ENCODE measurements at regions not wholly inside any gene's neighbourhood (a gene's known extent, or its start where the extent isn't known, plus 50 kb on each side); places are given as distances from the start of the nearest gene placed in this dataset.

DNA sequence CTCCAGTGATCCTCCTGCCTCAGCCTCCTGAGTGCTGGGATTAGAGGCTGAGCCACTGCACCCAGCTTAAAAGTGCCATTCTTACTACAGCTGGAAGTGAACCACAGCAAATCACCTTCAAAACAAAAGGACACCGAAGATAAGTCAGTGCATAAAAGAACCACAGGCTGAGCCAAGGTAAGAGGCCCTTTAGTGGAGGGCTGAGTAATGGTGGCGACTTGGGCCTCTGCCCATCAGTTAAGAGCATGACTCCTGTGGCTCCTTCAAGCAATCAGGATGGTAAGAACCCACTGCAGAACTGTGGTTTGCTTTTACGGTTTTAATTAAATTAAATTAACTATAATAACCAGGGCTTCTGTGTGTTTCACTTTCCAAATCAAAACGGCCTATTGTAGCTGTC lies 75.1 kb downstream of the CTAGE1 start:
- H3K36me3 Mint-ChIP-seq (ENCODE audit: insufficient read depth, unreplicated experiment), result no peaks in the 10 kb centered on the region
- H3K36me3 ChIP-seq (ENCODE audit: control insufficient read depth, insufficient read depth, low read length), result no peaks in the 10 kb centered on the region
- no TSS peak for BruUV-seq (replicated peaks)
- H3K4me3 ChIP-seq (ENCODE audit: low read depth, low read length), result no peak overlapping the region
- H3K4me3 Mint-ChIP-seq (ENCODE audit: unreplicated experiment), result no peak overlapping the region
- H3K27ac Mint-ChIP-seq (ENCODE audit: unreplicated experiment), result no peak overlapping the region
- peaks cover 8% of the 10 kb centered on the region for H3K4me1 ChIP-seq
- ChIA-PET CTCF (no interaction called here), POLR2A (no interaction called here)
- H3K27me3 ChIP-seq (replicated peaks; ENCODE audit: control insufficient read depth, insufficient read depth, low read length), result no peaks in the 10 kb centered on the region
- H3K4me1 Mint-ChIP-seq (ENCODE audit: low read depth, unreplicated experiment), result peaks cover 14% of the 10 kb centered on the region
- DNase-seq, result no peak
- TF ChIP-seq, protein P1, sequence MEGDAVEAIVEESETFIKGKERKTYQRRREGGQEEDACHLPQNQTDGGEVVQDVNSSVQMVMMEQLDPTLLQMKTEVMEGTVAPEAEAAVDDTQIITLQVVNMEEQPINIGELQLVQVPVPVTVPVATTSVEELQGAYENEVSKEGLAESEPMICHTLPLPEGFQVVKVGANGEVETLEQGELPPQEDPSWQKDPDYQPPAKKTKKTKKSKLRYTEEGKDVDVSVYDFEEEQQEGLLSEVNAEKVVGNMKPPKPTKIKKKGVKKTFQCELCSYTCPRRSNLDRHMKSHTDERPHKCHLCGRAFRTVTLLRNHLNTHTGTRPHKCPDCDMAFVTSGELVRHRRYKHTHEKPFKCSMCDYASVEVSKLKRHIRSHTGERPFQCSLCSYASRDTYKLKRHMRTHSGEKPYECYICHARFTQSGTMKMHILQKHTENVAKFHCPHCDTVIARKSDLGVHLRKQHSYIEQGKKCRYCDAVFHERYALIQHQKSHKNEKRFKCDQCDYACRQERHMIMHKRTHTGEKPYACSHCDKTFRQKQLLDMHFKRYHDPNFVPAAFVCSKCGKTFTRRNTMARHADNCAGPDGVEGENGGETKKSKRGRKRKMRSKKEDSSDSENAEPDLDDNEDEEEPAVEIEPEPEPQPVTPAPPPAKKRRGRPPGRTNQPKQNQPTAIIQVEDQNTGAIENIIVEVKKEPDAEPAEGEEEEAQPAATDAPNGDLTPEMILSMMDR (IDR thresholded peaks at IDR 0.05; ENCODE audit: insufficient read depth in 1 of 2, low read depth in 1 of 2, low read length in 1 of 2, severe bottlenecking in 1 of 2, unreplicated experiment in 1 of 2), result no peak
- intact Hi-C loops (cut with micrococcal nuclease; ENCODE audit: unreplicated experiment), result loop anchor here (10.0 kb wide), 1 partner anchor 118 kb away; no protein-coding TSS in a partner anchor
- no peaks in the 10 kb centered on the region for H3K9me3 ChIP-seq
- no peaks in the 10 kb centered on the region for H3K27me3 Mint-ChIP-seq (ENCODE audit: insufficient read depth, unreplicated experiment)
- H3K9me3 Mint-ChIP-seq (ENCODE audit: unreplicated experiment), result no peaks in the 10 kb centered on the region

DNA sequence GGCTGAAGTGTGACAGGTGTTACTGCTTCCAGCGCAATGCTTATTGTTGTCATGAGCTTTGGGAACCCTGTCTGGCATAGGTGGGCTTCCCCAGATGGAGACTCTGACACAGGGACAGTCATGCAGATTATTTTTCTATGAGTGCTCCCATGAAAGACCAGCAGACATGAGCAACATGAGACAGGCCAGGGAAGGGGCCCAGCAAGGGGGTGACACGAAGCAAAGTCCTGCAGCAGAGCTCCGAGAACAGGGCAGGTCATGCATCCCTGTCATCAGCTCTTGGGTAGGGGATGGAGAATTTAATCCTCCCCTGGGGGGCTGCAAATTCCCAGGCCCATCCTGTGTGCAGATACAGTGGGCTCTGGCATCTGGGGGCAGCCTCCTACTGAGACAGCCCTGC lies 77.4 kb downstream of the CTAGE1 start:
- CTCF ChIA-PET, result no interaction called here
- H3K36me3 Mint-ChIP-seq (ENCODE audit: insufficient read depth, unreplicated experiment), result no peaks in the 10 kb centered on the region
- no peaks in the 10 kb centered on the region for H3K4me1 Mint-ChIP-seq (ENCODE audit: low read depth, unreplicated experiment)
- POLR2A ChIA-PET, result no interaction called here
- Histone ChIP-seq H3K27me3 (replicated peaks; ENCODE audit: control insufficient read depth, insufficient read depth, low read length) (no peaks in the 10 kb centered on the region), H3K4me1 (no peaks in the 10 kb centered on the region), H3K4me3 (ENCODE audit: low read depth, low read length) (no peak overlapping the region), H3K36me3 (ENCODE audit: control insufficient read depth, insufficient read depth, low read length) (no peaks in the 10 kb centered on the region), H3K9me3 (no peaks in the 10 kb centered on the region)
- no peak overlapping the region for H3K4me3 Mint-ChIP-seq (ENCODE audit: unreplicated experiment)
- no peaks in the 10 kb centered on the region for H3K27me3 Mint-ChIP-seq (ENCODE audit: insufficient read depth, unreplicated experiment)
- TF ChIP-seq, protein P1 (IDR thresholded peaks at IDR 0.05; ENCODE audit: insufficient read depth in 1 of 2, low read depth in 1 of 2, low read length in 1 of 2, severe bottlenecking in 1 of 2, unreplicated experiment in 1 of 2), result no peak
- H3K9me3 Mint-ChIP-seq (ENCODE audit: unreplicated experiment), result no peaks in the 10 kb centered on the region
- no peak for DNase-seq
- H3K27ac Mint-ChIP-seq (ENCODE audit: unreplicated experiment), result no peak overlapping the region
- BruUV-seq (replicated peaks), result no TSS peak
- intact Hi-C loops (cut with micrococcal nuclease; ENCODE audit: unreplicated experiment), result loop anchor here (10.0 kb wide), 1 partner anchor 116 kb away; no protein-coding TSS in a partner anchor

DNA sequence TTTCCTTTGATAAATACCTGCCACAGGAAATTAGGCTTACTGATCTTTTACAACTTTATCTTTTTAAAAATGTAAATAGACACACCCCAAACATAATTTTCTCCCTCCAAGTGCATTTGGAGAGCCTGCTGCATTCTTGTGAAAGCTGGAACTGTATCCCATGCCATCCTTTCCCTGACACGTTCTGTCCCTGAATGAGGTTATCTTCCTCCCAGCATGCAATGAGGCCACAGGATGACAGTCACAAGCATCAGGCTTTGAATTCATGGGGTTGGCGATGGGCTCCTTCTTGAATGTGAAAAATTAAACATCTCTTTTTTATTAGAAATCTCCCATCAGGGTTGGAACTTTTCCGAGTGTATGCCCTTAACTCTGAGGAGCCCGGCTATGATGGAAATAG lies 77.8 kb downstream of the CTAGE1 start:
- CTCF ChIA-PET, result no interaction called here
- H3K27me3 ChIP-seq (replicated peaks; ENCODE audit: control insufficient read depth, insufficient read depth, low read length), result no peaks in the 10 kb centered on the region
- H3K4me1 Mint-ChIP-seq (ENCODE audit: low read depth, unreplicated experiment), result no peaks in the 10 kb centered on the region

More for the DNA sequence above, 77.8 kb downstream of the CTAGE1 start:
- BruUV-seq (replicated peaks), result no TSS peak
- Mint-ChIP-seq H3K27ac (ENCODE audit: unreplicated experiment) (no peak overlapping the region), H3K4me3 (ENCODE audit: unreplicated experiment) (no peak overlapping the region), H3K36me3 (ENCODE audit: insufficient read depth, unreplicated experiment) (no peaks in the 10 kb centered on the region), H3K27me3 (ENCODE audit: insufficient read depth, unreplicated experiment) (no peaks in the 10 kb centered on the region), H3K9me3 (ENCODE audit: unreplicated experiment) (no peaks in the 10 kb centered on the region)
- no peak for DNase-seq
- Histone ChIP-seq H3K36me3 (ENCODE audit: control insufficient read depth, insufficient read depth, low read length) (no peaks in the 10 kb centered on the region), H3K4me1 (no peaks in the 10 kb centered on the region), H3K9me3 (no peaks in the 10 kb centered on the region), H3K4me3 (ENCODE audit: low read depth, low read length) (no peak overlapping the region)
- POLR2A ChIA-PET, result no interaction called here
- TF ChIP-seq, protein P1 (IDR thresholded peaks at IDR 0.05; ENCODE audit: insufficient read depth in 1 of 2, low read depth in 1 of 2, low read length in 1 of 2, severe bottlenecking in 1 of 2, unreplicated experiment in 1 of 2), result no peak
- intact Hi-C loops (cut with micrococcal nuclease; ENCODE audit: unreplicated experiment), result loop anchor here (10.0 kb wide), 1 partner anchor 115 kb away; no protein-coding TSS in a partner anchor

Measured in Caco-2 (cell line).